DOHH2 (cell line): ENCODE measurements at regions not wholly inside any gene's neighbourhood (a gene's known extent, or its start where the extent isn't known, plus 50 kb on each side); places are given as distances from the start of the nearest gene placed in this dataset.

Source experiments
- EZH2phosphoT487 ChIP-seq: fragments of 200-600 bp; sonication (generic); IDR thresholded peaks from 2 replicates; pipeline ENCODE4 v1.6.1; 2017; ENCODE audit warnings: borderline replicate concordance, mild to moderate bottlenecking, antibody characterized with exemption, low read length, moderate library complexity, mixed read lengths
- TF ChIP-seq, protein P1 (sequence below): fragments of 200-600 bp; sonication (generic); IDR thresholded peaks from one replicate; pipeline ENCODE4 v1.5.1; 2014; ENCODE audit warnings: antibody characterized with exemption, mild to moderate bottlenecking, low read depth, low read length; ENCODE audit not compliant: poor library complexity, severe bottlenecking

DNA sequence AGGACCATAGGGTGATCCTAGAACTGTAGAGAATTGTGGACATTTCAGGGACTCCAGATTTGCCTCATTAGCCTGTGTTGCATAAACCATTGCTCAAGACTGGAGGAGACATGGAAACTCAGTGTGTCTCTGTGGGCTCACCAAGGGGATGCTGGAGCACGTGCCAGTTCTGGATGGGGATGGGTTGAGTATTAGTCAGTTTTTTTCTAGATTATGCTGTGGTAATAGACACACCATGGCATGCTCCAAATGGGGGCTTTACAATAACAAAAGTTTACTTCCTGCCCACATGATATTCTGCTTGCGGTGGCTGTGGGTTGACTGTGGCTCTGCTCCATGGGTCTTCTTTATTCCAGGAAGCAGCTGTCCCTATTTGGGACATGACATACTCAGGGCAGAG, 125.4 kb downstream of the FOXD2 start:
- TF ChIP-seq, protein P1, sequence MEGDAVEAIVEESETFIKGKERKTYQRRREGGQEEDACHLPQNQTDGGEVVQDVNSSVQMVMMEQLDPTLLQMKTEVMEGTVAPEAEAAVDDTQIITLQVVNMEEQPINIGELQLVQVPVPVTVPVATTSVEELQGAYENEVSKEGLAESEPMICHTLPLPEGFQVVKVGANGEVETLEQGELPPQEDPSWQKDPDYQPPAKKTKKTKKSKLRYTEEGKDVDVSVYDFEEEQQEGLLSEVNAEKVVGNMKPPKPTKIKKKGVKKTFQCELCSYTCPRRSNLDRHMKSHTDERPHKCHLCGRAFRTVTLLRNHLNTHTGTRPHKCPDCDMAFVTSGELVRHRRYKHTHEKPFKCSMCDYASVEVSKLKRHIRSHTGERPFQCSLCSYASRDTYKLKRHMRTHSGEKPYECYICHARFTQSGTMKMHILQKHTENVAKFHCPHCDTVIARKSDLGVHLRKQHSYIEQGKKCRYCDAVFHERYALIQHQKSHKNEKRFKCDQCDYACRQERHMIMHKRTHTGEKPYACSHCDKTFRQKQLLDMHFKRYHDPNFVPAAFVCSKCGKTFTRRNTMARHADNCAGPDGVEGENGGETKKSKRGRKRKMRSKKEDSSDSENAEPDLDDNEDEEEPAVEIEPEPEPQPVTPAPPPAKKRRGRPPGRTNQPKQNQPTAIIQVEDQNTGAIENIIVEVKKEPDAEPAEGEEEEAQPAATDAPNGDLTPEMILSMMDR: no peak
- no peak for TF ChIP-seq EZH2phosphoT487
